ENCODE measurements at regions not wholly inside any gene's neighbourhood (a gene's known extent, or its start where the extent isn't known, plus 50 kb on each side); places are given as distances from the start of the nearest gene placed in this dataset.

- TF ChIP-seq CTCF (IDR thresholded peaks at IDR 0.05) (no peak), POLR2A (IDR thresholded peaks at IDR 0.05) (no peak)
Observed at GRCh38 chr1:82494117-82494516, 693.4 kb downstream of the ADGRL2 start.

Data from Peyer's patch (tissue), 4 donors.